ENCODE measurements at regions not wholly inside any gene's neighbourhood (a gene's known extent, or its start where the extent isn't known, plus 50 kb on each side); places are given as distances from the start of the nearest gene placed in this dataset.

GRCh38 chr7:131943646-131944045 is 387.2 kb upstream of the PODXL start:
- TF ChIP-seq CTCF (IDR thresholded peaks at IDR 0.05; ENCODE audit: low read depth, low read length, poor library complexity, severe bottlenecking) (no peak), EZH2phosphoT487 (IDR thresholded peaks at IDR 0.05; ENCODE audit: borderline replicate concordance, low read length) (no peak)
